HepG2 (cell line): ENCODE measurements at regions not wholly inside any gene's neighbourhood (a gene's known extent, or its start where the extent isn't known, plus 50 kb on each side); places are given as distances from the start of the nearest gene placed in this dataset.

ENCODE experiments used
- AHR ChIP-seq: IDR thresholded peaks from 2 replicates; pipeline ENCODE4 v1.6.1; 2018; ENCODE audit warnings: missing genetic modification reagents, missing compliant biosample characterization
- ATAD3A ChIP-seq: sonication (generic); formaldehyde crosslinking; IDR thresholded peaks from 2 replicates; pipeline ENCODE4 v1.4.0; 2020; ENCODE audit warnings: missing genetic modification reagents
- CCDC6 ChIP-seq: sonication (generic); formaldehyde crosslinking; IDR thresholded peaks from 2 replicates; pipeline ENCODE4 v1.8.1; 2022; ENCODE audit warnings: mild to moderate bottlenecking, missing genetic modification reagents, moderate library complexity
- FIP1L1 ChIP-seq: fragments of 200-400 bp; formaldehyde crosslinking; IDR thresholded peaks from 2 replicates; pipeline ENCODE4 v1.6.1; 2018; ENCODE audit warnings: low read depth, mild to moderate bottlenecking, low read length, moderate library complexity, borderline replicate concordance; ENCODE audit not compliant: insufficient read depth
- HNF4A ChIP-seq: sonication (generic); formaldehyde crosslinking; IDR thresholded peaks from 2 replicates; pipeline ENCODE4 v1.4.0; 2020; ENCODE audit warnings: missing genetic modification reagents
- HNRNPUL1 ChIP-seq: fragments of 200-400 bp; formaldehyde crosslinking; IDR thresholded peaks from 2 replicates; pipeline ENCODE4 v1.6.1; 2017; ENCODE audit warnings: low read depth, mild to moderate bottlenecking, low read length, moderate library complexity
- KDM3A ChIP-seq: IDR thresholded peaks from 2 replicates; pipeline ENCODE4 v1.6.1; 2018; ENCODE audit warnings: low read depth, missing compliant biosample characterization
- KLF16 ChIP-seq, 2 experiments: sonication (generic) in 1 of 2; formaldehyde crosslinking in 1 of 2; IDR thresholded peaks; 2 replicates each; pipeline versions ENCODE4 v1.6.1 to v1.8.0; 2016 to 2023; ENCODE audit warnings: missing genetic modification reagents in 2 of 2, missing compliant biosample characterization in 1 of 2
- NCOA2 ChIP-seq: sonication (generic); formaldehyde crosslinking; IDR thresholded peaks from 2 replicates; pipeline ENCODE4 v1.8.0; 2022; ENCODE audit warnings: inconsistent platforms
- POGZ ChIP-seq: sonication (generic); formaldehyde crosslinking; IDR thresholded peaks from 2 replicates; pipeline ENCODE4 v1.4.0; 2020; ENCODE audit warnings: mild to moderate bottlenecking, missing genetic modification reagents
- POLR2G ChIP-seq: fragments of 200-400 bp; formaldehyde crosslinking; IDR thresholded peaks from 2 replicates; pipeline ENCODE4 v1.6.1; 2018; ENCODE audit warnings: mild to moderate bottlenecking, low read depth, low read length, moderate library complexity
- RBM39 ChIP-seq: fragments of 200-400 bp; formaldehyde crosslinking; IDR thresholded peaks from one replicate; pipeline ENCODE4 v1.6.1; 2018; ENCODE audit warnings: antibody characterized with exemption, mild to moderate bottlenecking, low read depth, low read length; ENCODE audit not compliant: poor library complexity, severe bottlenecking
- SALL2 ChIP-seq: sonication (generic); formaldehyde crosslinking; IDR thresholded peaks from 2 replicates; pipeline ENCODE4 v1.8.1; 2023; ENCODE audit warnings: mild to moderate bottlenecking, missing genetic modification reagents, inconsistent platforms
- SAP130 ChIP-seq: IDR thresholded peaks from 2 replicates; pipeline ENCODE4 v1.6.1; 2016; ENCODE audit warnings: low read depth
- SIX1 ChIP-seq: sonication (generic); formaldehyde crosslinking; IDR thresholded peaks from 2 replicates; pipeline ENCODE4 v1.4.0; 2020; ENCODE audit warnings: missing genetic modification reagents, borderline replicate concordance
- SMC3 ChIP-seq: IDR thresholded peaks from 2 replicates; pipeline ENCODE4 v1.6.1; 2011; ENCODE audit warnings: low read length, improper control_type of control experiment
- SNAPC5 ChIP-seq: sonication (generic); formaldehyde crosslinking; IDR thresholded peaks from 2 replicates; pipeline ENCODE4 v1.8.1; 2023; ENCODE audit warnings: mild to moderate bottlenecking, missing genetic modification reagents, borderline replicate concordance
- SP4 ChIP-seq: sonication (generic); formaldehyde crosslinking; IDR thresholded peaks from 2 replicates; pipeline ENCODE4 v1.8.1; 2023; ENCODE audit warnings: mild to moderate bottlenecking, missing genetic modification reagents
- TMF1 ChIP-seq: sonication (generic); formaldehyde crosslinking; IDR thresholded peaks from 2 replicates; pipeline ENCODE4 v1.8.1; 2022; ENCODE audit warnings: low read depth, missing genetic modification reagents
- YY1 ChIP-seq: IDR thresholded peaks from 2 replicates; pipeline ENCODE4 v1.6.1; 2011; ENCODE audit warnings: low read length, low read depth, moderate library complexity, mild to moderate bottlenecking; ENCODE audit not compliant: insufficient read depth, insufficient replicate concordance
- ZBTB26 ChIP-seq: IDR thresholded peaks from 2 replicates; pipeline ENCODE4 v1.6.1; 2016; ENCODE audit warnings: missing compliant biosample characterization, missing genetic modification reagents, borderline replicate concordance
- ZMAT3 ChIP-seq: sonication (generic); formaldehyde crosslinking; conservative IDR thresholded peaks from 2 replicates; pipeline ENCODE4 v1.7.0; 2021; ENCODE audit warnings: missing genetic modification reagents
- ZNF101 ChIP-seq: sonication (generic); formaldehyde crosslinking; IDR thresholded peaks from 2 replicates; pipeline ENCODE4 v1.4.0; 2020; ENCODE audit warnings: mild to moderate bottlenecking, low read depth, missing genetic modification reagents, borderline replicate concordance
- ZNF24 ChIP-seq: fragments of 450-650 bp; IDR thresholded peaks from 2 replicates; pipeline ENCODE4 v1.6.1; 2017; ENCODE audit warnings: antibody characterized with exemption, mild to moderate bottlenecking
- ZNF275 ChIP-seq: sonication (generic); formaldehyde crosslinking; IDR thresholded peaks from 2 replicates; pipeline ENCODE4 v1.8.0; 2022; ENCODE audit warnings: missing genetic modification reagents, mild to moderate bottlenecking, inconsistent platforms, borderline replicate concordance
- ZNF333 ChIP-seq: sonication (generic); formaldehyde crosslinking; IDR thresholded peaks from 2 replicates; pipeline ENCODE4 v1.4.0; 2020; ENCODE audit warnings: mild to moderate bottlenecking, missing genetic modification reagents, borderline replicate concordance
- ZNF639 ChIP-seq: conservative IDR thresholded peaks from 2 replicates; pipeline ENCODE4 v1.6.1; 2018; ENCODE audit warnings: missing genetic modification reagents
- ZNF883 ChIP-seq: sonication (generic); formaldehyde crosslinking; IDR thresholded peaks from 2 replicates; pipeline ENCODE4 v1.5.1; 2020; ENCODE audit warnings: mild to moderate bottlenecking, missing genetic modification reagents; ENCODE audit errors: not compliant biosample characterization

- peak; percentile 91 for TF ChIP-seq HNF4A (CRISPR knock-in tag)
- TF ChIP-seq TMF1 (CRISPR knock-in tag) = no peak
- peak; percentile 59 for TF ChIP-seq SAP130 (CRISPR knock-in tag)
- no peak; the same call in 1 of the 2 replicates for TF ChIP-seq ZBTB26 (CRISPR knock-in tag)
- no peak for TF ChIP-seq ZNF275 (CRISPR knock-in tag)
- no peak for TF ChIP-seq HNRNPUL1
- TF ChIP-seq KDM3A = 0 out of 2 replicates have a peak, but pooled peaks have one; percentile 25
- no peak for TF ChIP-seq ZNF101 (CRISPR knock-in tag)
- TF ChIP-seq ZNF639 (CRISPR knock-in tag) = no peak
- TF ChIP-seq POGZ (CRISPR knock-in tag) = peak; percentile 82
- no peak for TF ChIP-seq SMC3
- TF ChIP-seq CCDC6 (CRISPR knock-in tag) = no peak
- peak; percentile 49; the same call in 1 of the 2 replicates for TF ChIP-seq NCOA2 (CRISPR knock-in tag)
- no peak for TF ChIP-seq POLR2G
- no peak for TF ChIP-seq FIP1L1
- TF ChIP-seq SNAPC5 (CRISPR knock-in tag) = no peak
- TF ChIP-seq ZNF24 = no peak
- TF ChIP-seq KLF16 (CRISPR knock-in tag; IDR thresholded peaks at IDR 0.05) = 0 out of 4 replicates have a peak, but pooled peaks of 1 of the 2 experiments have one; percentile 46
- no peak for TF ChIP-seq ZNF333
- TF ChIP-seq SALL2 (CRISPR knock-in tag) = no peak
- TF ChIP-seq YY1 = no peak
- no peak for TF ChIP-seq RBM39
- TF ChIP-seq AHR = no peak
- TF ChIP-seq SIX1 (CRISPR knock-in tag) = no peak
- TF ChIP-seq SP4 (CRISPR knock-in tag) = no peak
- TF ChIP-seq ZMAT3 (CRISPR knock-in tag) = no peak
- TF ChIP-seq ATAD3A (CRISPR knock-in tag) = no peak
- no peak for TF ChIP-seq ZNF883
Measured at GRCh38 chr17:31798205-31798724, 60.8 kb downstream of the COPRS start (continued).
